Chondrocyte (in vitro differentiated cells): ENCODE measurements at regions not wholly inside any gene's neighbourhood (a gene's known extent, or its start where the extent isn't known, plus 50 kb on each side); places are given as distances from the start of the nearest gene placed in this dataset.

ENCODE experiments used
- DNase-seq: peaks from one replicate; pipeline ENCODE4 v3.0.0; 2021; ENCODE audit warnings: mixed read lengths, low spot score
- H3K27ac Mint-ChIP-seq: one replicate; pipeline ENCODE4 v1.8.0; 2021; ENCODE audit warnings: mild to moderate bottlenecking, moderate library complexity, mixed read lengths; ENCODE audit not compliant: unreplicated experiment
- H3K27me3 Mint-ChIP-seq: 2 replicates; pipeline ENCODE4 v1.8.0; 2021; ENCODE audit warnings: low read depth, mixed read lengths
- H3K36me3 Mint-ChIP-seq: 2 replicates; pipeline ENCODE4 v1.8.0; 2021; ENCODE audit warnings: low read depth, mixed read lengths
- H3K4me1 Mint-ChIP-seq: 2 replicates; pipeline ENCODE4 v1.8.0; 2021; ENCODE audit warnings: low read depth, mild to moderate bottlenecking, mixed read lengths
- H3K4me3 Mint-ChIP-seq: one replicate; pipeline ENCODE4 v1.8.0; 2021; ENCODE audit warnings: mild to moderate bottlenecking, moderate library complexity, mixed read lengths; ENCODE audit not compliant: unreplicated experiment
- H3K9me3 Mint-ChIP-seq: 2 replicates; pipeline ENCODE4 v1.8.0; 2021; ENCODE audit warnings: low read depth, mixed read lengths
- CTCF ChIP-seq: fragments of 200-600 bp; sonication (generic); IDR thresholded peaks from 2 replicates; pipeline ENCODE4 v1.5.0; 2021; ENCODE audit warnings: antibody characterized with exemption, mild to moderate bottlenecking, moderate library complexity

GRCh38 chr15:85920956-85921355 lies 126.2 kb upstream of the KLHL25 start:
- Mint-ChIP-seq H3K27me3 (peaks cover 13% of the 10 kb centered on the region), H3K9me3 (no peaks in the 10 kb centered on the region), H3K4me1 (no peaks in the 10 kb centered on the region), H3K4me3 (no peak overlapping the region), H3K36me3 (no peaks in the 10 kb centered on the region), H3K27ac (no peak overlapping the region)
- no peak for DNase-seq
- no peak for TF ChIP-seq CTCF

GRCh38 chr15:85924088-85924487 lies 129.4 kb upstream of the KLHL25 start:
- TF ChIP-seq CTCF, result no peak
- H3K4me1 Mint-ChIP-seq, result no peaks in the 10 kb centered on the region
- H3K27me3 Mint-ChIP-seq, result peaks cover 11% of the 10 kb centered on the region
- H3K27ac Mint-ChIP-seq, result no peak overlapping the region
- no peak for DNase-seq
- H3K9me3 Mint-ChIP-seq, result no peaks in the 10 kb centered on the region
- H3K36me3 Mint-ChIP-seq, result no peaks in the 10 kb centered on the region
- no peak overlapping the region for H3K4me3 Mint-ChIP-seq

- Mint-ChIP-seq H3K4me3 (no peak overlapping the region), H3K27me3 (peaks cover 14% of the 10 kb centered on the region), H3K36me3 (no peaks in the 10 kb centered on the region), H3K4me1 (no peaks in the 10 kb centered on the region), H3K27ac (no peak overlapping the region), H3K9me3 (no peaks in the 10 kb centered on the region)
- no peak for TF ChIP-seq CTCF
- no peak for DNase-seq
Measured at GRCh38 chr15:85925649-85926237, 131.0 kb upstream of the KLHL25 start.

- Mint-ChIP-seq H3K4me1 (no peaks in the 10 kb centered on the region), H3K4me3 (no peak overlapping the region), H3K27ac (no peak overlapping the region), H3K27me3 (peaks cover 18% of the 10 kb centered on the region), H3K36me3 (no peaks in the 10 kb centered on the region), H3K9me3 (no peaks in the 10 kb centered on the region)
- no peak for DNase-seq
- no peak for TF ChIP-seq CTCF
Measured at GRCh38 chr15:85926834-85927233, 132.1 kb upstream of the KLHL25 start.

GRCh38 chr15:85927931-85928537 lies 133.3 kb upstream of the KLHL25 start:
- H3K4me3 Mint-ChIP-seq, result no peak overlapping the region
- no peaks in the 10 kb centered on the region for H3K9me3 Mint-ChIP-seq
- TF ChIP-seq CTCF, result no peak
- no peak for DNase-seq
- peaks cover 20% of the 10 kb centered on the region for H3K27me3 Mint-ChIP-seq
- H3K36me3 Mint-ChIP-seq, result no peaks in the 10 kb centered on the region
- H3K27ac Mint-ChIP-seq, result no peak overlapping the region
- no peaks in the 10 kb centered on the region for H3K4me1 Mint-ChIP-seq
